ENCODE measurements at regions not wholly inside any gene's neighbourhood (a gene's known extent, or its start where the extent isn't known, plus 50 kb on each side); places are given as distances from the start of the nearest gene placed in this dataset.

DNA sequence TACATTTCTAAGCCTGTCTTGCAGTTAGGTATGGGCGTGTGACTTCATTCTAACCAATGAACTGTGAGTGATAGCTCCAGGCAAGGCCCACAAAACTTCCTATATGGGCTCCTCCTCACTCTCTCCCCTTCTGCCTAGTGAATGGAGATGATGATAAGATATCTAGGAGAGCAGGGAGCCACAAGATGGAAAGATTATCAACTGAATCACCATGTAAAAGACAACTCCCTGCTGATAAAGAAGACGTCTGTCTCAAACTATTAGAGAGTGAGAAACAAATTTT lies 237.1 kb downstream of the GPD2 start:
- Mint-ChIP-seq H3K4me1 (no peaks in the 10 kb centered on the region), H3K9me3 (ENCODE audit: insufficient read depth) (peaks cover 6% of the 10 kb centered on the region), H3K27ac (no peak overlapping the region), H3K4me3 (no peak overlapping the region), H3K27me3 (peaks cover 9% of the 10 kb centered on the region)
- ChIA-PET POLR2A (no interaction called here), CTCF (no interaction called here)
- TF ChIP-seq EZH2 (IDR thresholded peaks at IDR 0.05; ENCODE audit: borderline replicate concordance, insufficient read depth, low read depth, low read length, poor library complexity, severe bottlenecking), result no peak
- no peak for TF ChIP-seq CTCF (IDR thresholded peaks at IDR 0.05)
- no peak overlapping the region for H3K4me2 ChIP-seq (replicated peaks; ENCODE audit: low read depth, low read length, poor library complexity, severe bottlenecking)
- no peak overlapping the region for H3K9ac ChIP-seq (ENCODE audit: low read length)
- no peaks in the 10 kb centered on the region for H3K4me1 ChIP-seq (ENCODE audit: control insufficient read depth in 2 of 2, insufficient read depth in 2 of 2, low read length in 2 of 2)
- no peak overlapping the region for H3K27ac ChIP-seq (ENCODE audit: low read length in 2 of 2)
- no peak overlapping the region for H3K4me3 ChIP-seq (ENCODE audit: control extremely low read depth in 1 of 5, extremely low read depth in 1 of 5, insufficient read depth in 1 of 5, low read depth in 2 of 5, low read length in 4 of 5)
- WGBS (ENCODE audit: insufficient coverage), result no CpG with 5 or more reads among the region's 2 CpGs
- DNase-seq, result no peak
- H3K27me3 ChIP-seq (replicated peaks in 1 of 4; ENCODE audit: control extremely low read depth in 1 of 4, control insufficient read depth in 3 of 4, insufficient read depth in 4 of 4, low read length in 3 of 4), result no peaks in the 10 kb centered on the region
- no peak for ATAC-seq (ENCODE audit: low read depth)
- intact Hi-C loops (cut with micrococcal nuclease), result no loop called here
- no peaks in the 10 kb centered on the region for H3K79me2 ChIP-seq (ENCODE audit: control insufficient read depth, insufficient read depth, low read length)
- no peak overlapping the region for H2AFZ ChIP-seq (ENCODE audit: insufficient read depth, low read depth, low read length, poor library complexity, severe bottlenecking)
- H4K20me1 ChIP-seq (ENCODE audit: control insufficient read depth, insufficient read depth, low read length, poor library complexity, severe bottlenecking), result no peaks in the 10 kb centered on the region
- no peaks in the 10 kb centered on the region for H3K9me3 ChIP-seq (ENCODE audit: control extremely low read depth in 1 of 3, control insufficient read depth in 2 of 3, insufficient read depth in 1 of 3, low read length in 2 of 3)
- H3K36me3 ChIP-seq (replicated peaks in 1 of 2; ENCODE audit: control extremely low read depth in 1 of 2, control insufficient read depth in 1 of 2, extremely low read depth in 1 of 2, insufficient read depth in 2 of 2, low read length in 1 of 2), result no peaks in the 10 kb centered on the region

DNA sequence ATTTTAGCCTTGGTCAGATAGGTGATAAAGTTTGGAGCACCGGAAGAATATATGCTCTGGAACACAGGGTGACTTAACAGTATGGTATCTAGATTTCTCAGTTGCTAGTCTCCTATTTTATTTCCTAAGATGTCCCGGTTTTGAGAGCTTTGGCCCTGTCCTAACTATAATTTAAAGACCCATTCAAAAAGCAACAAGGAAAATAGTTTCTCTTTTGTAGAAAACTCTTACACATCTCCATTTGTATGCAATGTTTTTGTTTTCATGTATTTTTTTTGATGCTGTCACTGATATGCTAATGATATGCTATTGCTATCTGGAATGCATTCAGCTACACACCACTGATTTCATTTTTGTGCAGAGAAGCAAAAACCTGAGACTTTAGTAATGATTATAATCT lies 237.8 kb downstream of the GPD2 start:
- no CpG with 5 or more reads among the region's 2 CpGs for WGBS (ENCODE audit: insufficient coverage)
- Histone ChIP-seq H3K79me2 (ENCODE audit: control insufficient read depth, insufficient read depth, low read length) (no peaks in the 10 kb centered on the region), H3K9ac (ENCODE audit: low read length) (no peak overlapping the region), H2AFZ (ENCODE audit: insufficient read depth, low read depth, low read length, poor library complexity, severe bottlenecking) (no peak overlapping the region), H3K4me2 (replicated peaks; ENCODE audit: low read depth, low read length, poor library complexity, severe bottlenecking) (no peak overlapping the region), H3K4me3 (ENCODE audit: control extremely low read depth in 1 of 5, extremely low read depth in 1 of 5, insufficient read depth in 1 of 5, low read depth in 2 of 5, low read length in 4 of 5) (no peak overlapping the region), H3K27ac (ENCODE audit: low read length in 2 of 2) (no peak overlapping the region), H3K9me3 (ENCODE audit: control extremely low read depth in 1 of 3, control insufficient read depth in 2 of 3, insufficient read depth in 1 of 3, low read length in 2 of 3) (no peaks in the 10 kb centered on the region), H4K20me1 (ENCODE audit: control insufficient read depth, insufficient read depth, low read length, poor library complexity, severe bottlenecking) (no peaks in the 10 kb centered on the region), H3K36me3 (replicated peaks in 1 of 2; ENCODE audit: control extremely low read depth in 1 of 2, control insufficient read depth in 1 of 2, extremely low read depth in 1 of 2, insufficient read depth in 2 of 2, low read length in 1 of 2) (no peaks in the 10 kb centered on the region), H3K4me1 (ENCODE audit: control insufficient read depth in 2 of 2, insufficient read depth in 2 of 2, low read length in 2 of 2) (no peaks in the 10 kb centered on the region), H3K27me3 (replicated peaks in 1 of 4; ENCODE audit: control extremely low read depth in 1 of 4, control insufficient read depth in 3 of 4, insufficient read depth in 4 of 4, low read length in 3 of 4) (no peaks in the 10 kb centered on the region)
- POLR2A ChIA-PET, result no interaction called here
- TF ChIP-seq EZH2 (IDR thresholded peaks at IDR 0.05; ENCODE audit: borderline replicate concordance, insufficient read depth, low read depth, low read length, poor library complexity, severe bottlenecking) (no peak), CTCF (IDR thresholded peaks at IDR 0.05) (no peak)
- H3K9me3 Mint-ChIP-seq (ENCODE audit: insufficient read depth), result peaks cover 2% of the 10 kb centered on the region
- CTCF ChIA-PET, result no interaction called here
- ATAC-seq (ENCODE audit: low read depth) (no peak), DNase-seq (no peak)
- no peak overlapping the region for H3K27ac Mint-ChIP-seq
- peaks cover 9% of the 10 kb centered on the region for H3K27me3 Mint-ChIP-seq
- no peaks in the 10 kb centered on the region for H3K4me1 Mint-ChIP-seq
- H3K4me3 Mint-ChIP-seq, result no peak overlapping the region
- intact Hi-C loops (cut with micrococcal nuclease), result no loop called here

Measured in B cell (primary cell).